NCI-H524 (cell line): ENCODE measurements at regions not wholly inside any gene's neighbourhood (a gene's known extent, or its start where the extent isn't known, plus 50 kb on each side); places are given as distances from the start of the nearest gene placed in this dataset.

Experiments used
- DNase-seq, 2 experiments: peaks; one replicate each; lab custom pipeline; 2025; lab: John Stamatoyannopoulos, UW

DNA sequence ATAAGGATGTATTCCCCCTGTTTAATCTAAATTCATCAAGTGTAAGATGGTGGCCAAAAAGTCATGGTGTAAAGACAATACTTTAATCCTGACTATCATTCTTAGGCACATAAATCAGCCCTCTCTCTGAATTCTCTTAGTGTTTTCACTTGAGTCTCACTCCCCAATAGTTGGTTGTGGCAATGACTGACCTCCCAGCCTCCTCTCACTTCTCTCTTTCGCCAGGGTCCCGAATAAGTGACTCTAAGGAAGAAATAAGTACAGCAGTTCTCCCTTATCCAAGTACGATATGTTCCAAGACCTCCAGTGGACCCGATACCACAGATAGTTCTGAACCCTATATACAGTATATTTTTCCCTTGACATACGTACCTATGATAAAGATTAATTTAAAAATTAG, 335.3 kb downstream of the MAF start:
- no peak for DNase-seq

DNA sequence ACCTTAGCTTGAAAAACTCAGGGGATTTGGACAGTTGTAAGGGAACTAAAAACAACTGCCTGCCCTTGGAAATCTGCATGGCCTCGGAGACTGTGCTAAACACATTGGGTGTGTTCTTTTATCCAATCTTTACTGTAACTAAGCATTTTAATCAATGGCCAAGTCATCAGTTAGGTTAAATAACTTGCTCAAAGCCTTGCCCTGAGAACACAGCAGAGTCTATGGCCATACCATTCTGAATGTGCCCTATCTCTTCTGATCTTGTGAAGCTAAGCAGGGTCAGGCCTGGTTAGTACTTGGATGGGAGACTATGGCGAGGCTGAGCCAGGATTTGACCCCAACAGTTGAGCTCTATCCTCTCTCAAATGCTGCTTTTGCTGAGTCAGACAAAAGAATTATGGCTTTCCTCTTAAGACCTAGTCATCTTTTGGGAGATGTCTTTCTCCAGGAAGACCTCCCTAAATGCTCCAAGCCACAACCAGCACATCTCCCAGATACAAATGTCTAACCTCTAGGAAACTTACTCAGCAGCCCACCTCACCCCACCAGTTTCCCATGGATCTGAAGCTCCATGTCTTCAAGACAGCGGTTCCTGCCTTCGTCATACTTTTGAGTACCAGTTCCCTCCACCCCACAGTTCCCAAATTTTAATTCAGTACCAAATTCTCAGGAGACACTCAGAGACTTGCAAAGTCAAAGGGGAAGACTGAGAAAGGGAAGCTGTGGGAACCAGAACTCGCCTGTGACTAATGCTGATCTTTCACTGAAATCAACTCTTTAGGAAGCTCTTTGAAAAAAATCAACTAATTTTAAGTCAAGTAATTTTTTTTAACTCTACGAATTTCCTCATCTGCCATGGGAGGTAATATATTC, 336.1 kb downstream of the MAF start:
- no peak for DNase-seq

DNA sequence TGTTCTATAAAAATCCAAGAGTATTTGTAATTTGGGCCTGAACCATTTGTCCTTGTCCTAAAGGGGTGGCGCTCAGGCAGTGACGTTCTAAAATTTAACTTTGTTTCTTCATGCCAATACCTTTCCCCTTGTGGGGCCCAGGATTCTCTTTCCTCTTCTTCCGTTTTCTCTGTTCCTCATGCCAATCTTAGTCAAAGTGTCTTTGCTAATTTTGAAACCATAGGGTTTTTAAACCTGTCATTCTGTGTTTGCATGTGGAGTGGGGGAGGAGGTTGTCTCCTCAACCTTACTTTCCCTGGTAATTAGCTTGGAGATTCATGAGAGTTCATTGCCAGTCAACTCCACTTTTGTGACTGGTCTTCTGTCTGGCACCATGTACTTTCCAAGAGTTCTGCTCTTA, 337.1 kb downstream of the MAF start:
- DNase-seq: no peak
